Neural crest cell (in vitro differentiated cells): ENCODE measurements at regions not wholly inside any gene's neighbourhood (a gene's known extent, or its start where the extent isn't known, plus 50 kb on each side); places are given as distances from the start of the nearest gene placed in this dataset.
A peak's percentile ranks its signal among the peaks of the same experiment; 100 is the strongest.

ENCODE experiments used
- DNase-seq: peaks from one replicate; pipeline ENCODE4 v3.0.0; 2021; ENCODE audit warnings: low read depth, mixed read lengths, low spot score
- H3K27ac Mint-ChIP-seq: one replicate; pipeline ENCODE4 v1.8.0; 2021; ENCODE audit warnings: mild to moderate bottlenecking, mixed read lengths; ENCODE audit not compliant: unreplicated experiment
- H3K27me3 Mint-ChIP-seq: 2 replicates; pipeline ENCODE4 v1.8.0; 2021; ENCODE audit warnings: low read depth, mild to moderate bottlenecking, mixed read lengths
- H3K36me3 Mint-ChIP-seq: 2 replicates; pipeline ENCODE4 v1.8.0; 2021; ENCODE audit warnings: low read depth, mild to moderate bottlenecking, mixed read lengths
- H3K4me1 Mint-ChIP-seq: 2 replicates; pipeline ENCODE4 v1.8.0; 2021; ENCODE audit warnings: mixed read lengths
- H3K4me3 Mint-ChIP-seq: one replicate; pipeline ENCODE4 v1.8.0; 2021; ENCODE audit warnings: mild to moderate bottlenecking, mixed read lengths
- H3K9me3 Mint-ChIP-seq: 2 replicates; pipeline ENCODE4 v1.8.0; 2021; ENCODE audit warnings: mixed read lengths
- TF ChIP-seq, protein P1 (sequence below): fragments of 200-600 bp; sonication (generic); conservative IDR thresholded peaks from 2 replicates; pipeline ENCODE4 v1.5.0; 2021; ENCODE audit warnings: antibody characterized with exemption, mild to moderate bottlenecking

GRCh38 chr2:7473135-7473771 is 556.0 kb downstream of the RNF144A start:
- no peaks in the 10 kb centered on the region for H3K9me3 Mint-ChIP-seq
- H3K4me1 Mint-ChIP-seq = peaks cover 13% of the 10 kb centered on the region

GRCh38 chr2:7476371-7476770 is 559.2 kb downstream of the RNF144A start:
- Mint-ChIP-seq H3K27me3 (no peaks in the 10 kb centered on the region), H3K27ac (peak overlapping the region; percentile 59), H3K4me3 (no peak overlapping the region), H3K36me3 (peaks cover under 1% of the 10 kb centered on the region), H3K4me1 (peaks cover 13% of the 10 kb centered on the region), H3K9me3 (no peaks in the 10 kb centered on the region)
- no peak for DNase-seq
- TF ChIP-seq, protein P1, sequence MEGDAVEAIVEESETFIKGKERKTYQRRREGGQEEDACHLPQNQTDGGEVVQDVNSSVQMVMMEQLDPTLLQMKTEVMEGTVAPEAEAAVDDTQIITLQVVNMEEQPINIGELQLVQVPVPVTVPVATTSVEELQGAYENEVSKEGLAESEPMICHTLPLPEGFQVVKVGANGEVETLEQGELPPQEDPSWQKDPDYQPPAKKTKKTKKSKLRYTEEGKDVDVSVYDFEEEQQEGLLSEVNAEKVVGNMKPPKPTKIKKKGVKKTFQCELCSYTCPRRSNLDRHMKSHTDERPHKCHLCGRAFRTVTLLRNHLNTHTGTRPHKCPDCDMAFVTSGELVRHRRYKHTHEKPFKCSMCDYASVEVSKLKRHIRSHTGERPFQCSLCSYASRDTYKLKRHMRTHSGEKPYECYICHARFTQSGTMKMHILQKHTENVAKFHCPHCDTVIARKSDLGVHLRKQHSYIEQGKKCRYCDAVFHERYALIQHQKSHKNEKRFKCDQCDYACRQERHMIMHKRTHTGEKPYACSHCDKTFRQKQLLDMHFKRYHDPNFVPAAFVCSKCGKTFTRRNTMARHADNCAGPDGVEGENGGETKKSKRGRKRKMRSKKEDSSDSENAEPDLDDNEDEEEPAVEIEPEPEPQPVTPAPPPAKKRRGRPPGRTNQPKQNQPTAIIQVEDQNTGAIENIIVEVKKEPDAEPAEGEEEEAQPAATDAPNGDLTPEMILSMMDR = no peak

More at GRCh38 chr2:7473135-7473771, 556.0 kb downstream of the RNF144A start:
- Mint-ChIP-seq H3K4me3 (no peak overlapping the region), H3K36me3 (no peaks in the 10 kb centered on the region), H3K27ac (no peak overlapping the region), H3K27me3 (no peaks in the 10 kb centered on the region)
- DNase-seq = no peak
- TF ChIP-seq, protein P1 = no peak

DNA sequence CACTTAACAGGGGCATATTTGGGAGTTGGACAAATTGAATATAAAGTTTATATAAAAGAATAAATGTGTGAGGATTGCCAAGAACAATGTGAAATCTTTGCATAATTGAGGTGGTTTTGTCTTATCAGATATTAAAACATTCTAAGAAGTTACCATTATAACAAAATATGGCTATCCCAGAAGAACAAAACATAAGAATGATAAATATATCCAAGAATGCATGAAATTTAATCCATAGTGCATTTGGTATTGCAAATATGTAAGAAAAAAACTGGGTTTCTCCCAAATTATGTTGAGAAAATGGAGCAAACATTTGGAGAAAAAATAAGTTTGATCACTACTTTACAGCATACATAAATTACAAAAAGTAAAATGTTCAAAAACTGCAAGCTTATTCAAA is 562.4 kb downstream of the RNF144A start:
- Mint-ChIP-seq H3K27ac (no peak overlapping the region), H3K4me3 (no peak overlapping the region), H3K27me3 (no peaks in the 10 kb centered on the region), H3K36me3 (peaks cover 8% of the 10 kb centered on the region), H3K9me3 (peaks cover 6% of the 10 kb centered on the region), H3K4me1 (no peaks in the 10 kb centered on the region)
- no peak for DNase-seq
- TF ChIP-seq, protein P1 = no peak

DNA sequence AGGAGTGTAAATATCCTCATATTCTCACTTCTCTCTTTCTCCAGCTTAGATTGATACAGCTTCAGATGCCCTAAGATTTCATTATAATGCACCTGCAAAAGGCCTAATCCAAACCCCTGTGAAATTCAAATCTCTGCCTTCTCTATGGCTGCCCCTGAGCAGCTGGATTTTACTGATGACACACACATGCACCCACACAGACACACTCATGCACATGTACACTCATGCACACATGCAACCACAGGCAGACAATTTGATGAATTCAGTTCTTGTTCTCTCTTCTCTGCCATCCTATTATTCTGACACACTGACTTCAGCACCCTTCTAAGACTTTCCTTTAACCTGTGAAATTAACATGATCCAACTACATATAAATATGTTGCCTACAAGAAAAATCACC is 563.2 kb downstream of the RNF144A start:
- no peak overlapping the region for H3K4me3 Mint-ChIP-seq
- no peaks in the 10 kb centered on the region for H3K4me1 Mint-ChIP-seq
- H3K36me3 Mint-ChIP-seq = peaks cover 8% of the 10 kb centered on the region
- H3K27ac Mint-ChIP-seq = no peak overlapping the region
- TF ChIP-seq, protein P1 = no peak
- no peak for DNase-seq
- no peaks in the 10 kb centered on the region for H3K27me3 Mint-ChIP-seq
- peaks cover 6% of the 10 kb centered on the region for H3K9me3 Mint-ChIP-seq

GRCh38 chr2:7490672-7491071 is 573.5 kb downstream of the RNF144A start:
- no peaks in the 10 kb centered on the region for H3K4me1 Mint-ChIP-seq
- TF ChIP-seq, protein P1 = no peak
- no peak for DNase-seq
- H3K36me3 Mint-ChIP-seq = peaks cover 5% of the 10 kb centered on the region
- H3K27me3 Mint-ChIP-seq = no peaks in the 10 kb centered on the region
- no peak overlapping the region for H3K4me3 Mint-ChIP-seq
- peaks cover 7% of the 10 kb centered on the region for H3K9me3 Mint-ChIP-seq
- H3K27ac Mint-ChIP-seq = no peak overlapping the region
